ENCODE measurements at regions not wholly inside any gene's neighbourhood (a gene's known extent, or its start where the extent isn't known, plus 50 kb on each side); places are given as distances from the start of the nearest gene placed in this dataset.

DNA sequence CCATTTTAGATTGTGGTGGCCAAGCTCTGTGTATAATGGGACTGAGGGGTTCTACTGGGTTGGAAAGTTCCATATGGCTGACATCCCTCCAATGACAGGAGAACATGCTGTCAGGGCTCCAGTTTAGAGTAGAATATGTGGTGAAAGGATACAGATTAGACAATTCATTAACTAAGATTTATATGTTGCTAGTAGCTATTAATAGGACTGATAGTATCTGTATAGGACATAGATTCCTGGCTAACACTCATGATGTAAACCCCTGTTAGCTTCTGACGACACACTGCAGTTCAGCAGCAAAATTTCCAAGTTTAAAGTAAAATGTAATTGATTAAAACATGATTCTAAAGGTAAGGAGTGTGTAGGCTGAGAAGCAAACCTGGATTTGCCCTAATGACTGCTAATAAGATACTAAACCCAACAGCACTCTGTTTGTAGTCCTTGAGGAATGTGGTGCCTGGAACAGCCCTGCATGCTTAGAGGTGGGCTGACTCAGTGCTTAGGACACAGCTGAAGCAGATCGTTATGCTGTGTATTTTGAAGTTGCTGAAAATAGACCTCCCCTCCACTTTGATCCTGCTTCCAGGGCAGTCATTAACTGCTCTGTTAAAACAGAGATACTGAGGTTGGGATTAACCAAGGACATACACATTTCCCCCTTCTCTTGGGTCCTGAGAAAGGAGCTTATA lies 1129.6 kb downstream of the SORCS3 start (continued):
- no peak for TF ChIP-seq RBBP5 (IDR thresholded peaks at IDR 0.05; ENCODE audit: borderline replicate concordance, low read depth, low read length)
- no peak for TF ChIP-seq RAD21 (IDR thresholded peaks at IDR 0.05 in 1 of 2, conservative IDR thresholded peaks at IDR 0.05 in 1 of 2; ENCODE audit: low read depth in 2 of 2, low read length in 2 of 2)
- TF ChIP-seq EP300 (IDR thresholded peaks at IDR 0.05; ENCODE audit: borderline replicate concordance in 1 of 2, low read depth in 2 of 2, low read length in 2 of 2), result no peak
